Lower leg skin (tissue), 4 donors: ENCODE measurements at regions not wholly inside any gene's neighbourhood (a gene's known extent, or its start where the extent isn't known, plus 50 kb on each side); places are given as distances from the start of the nearest gene placed in this dataset.

ENCODE experiments used
- DNase-seq, 2 donors: peaks; one replicate each; pipeline ENCODE4 v3.0.0-alpha.2; 2019; ENCODE audit warnings: low spot score in 2 of 2
- H3K4me3 ChIP-seq: fragments of 200-600 bp; sonication (generic); 2 replicates; pipeline ENCODE4 v1.5.1; 2017; ENCODE audit warnings: mild to moderate bottlenecking, low read depth; ENCODE audit not compliant: poor library complexity, severe bottlenecking
- POLR2A ChIP-seq, 2 donors: fragments of 450-650 bp; IDR thresholded peaks; one replicate each; pipeline ENCODE4 v1.6.1; 2016 to 2017; ENCODE audit warnings: antibody characterized with exemption in 2 of 2, mild to moderate bottlenecking in 1 of 2, moderate library complexity in 1 of 2
- WGBS, 2 donors: methylation state at CpG; one replicate each; pipeline ENCODE4 v1.1.5; 2018; 5-methylcytosine and 5-hydroxymethylcytosine counted together
- intact Hi-C: fragments of 100-400 bp; cut with DNase I; formaldehyde crosslinking; loops from one replicate; pipeline ENCODE4 v1.15.0; 2023; ENCODE audit warnings: low total_unique reads
- TF ChIP-seq, protein P1 (sequence below), 3 donors: fragments of 450-650 bp; IDR thresholded peaks; one replicate each; pipeline ENCODE4 v1.5.1; 2016; ENCODE audit warnings: antibody characterized with exemption in 3 of 3, mild to moderate bottlenecking in 3 of 3, moderate library complexity in 2 of 3

DNA sequence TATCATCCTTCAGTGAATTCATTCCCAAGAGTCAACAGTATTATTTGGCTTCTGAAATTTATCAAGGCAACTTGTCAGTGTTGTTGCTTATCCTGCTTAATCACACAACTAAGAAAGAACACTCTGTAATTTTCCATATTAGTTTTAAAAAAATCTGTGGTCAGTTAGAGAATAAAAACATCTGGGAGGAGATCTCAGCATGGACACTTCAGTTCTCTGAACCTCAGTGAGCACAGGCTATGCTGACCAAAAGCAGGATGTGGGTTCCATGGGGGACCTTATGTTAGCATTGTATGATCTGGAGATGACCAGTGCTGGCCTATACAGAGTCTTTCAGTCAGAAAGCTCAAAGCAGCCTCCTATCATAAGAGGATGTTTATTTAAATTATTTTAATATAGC lies 79.1 kb upstream of the KLHL14 start:
- intact Hi-C loops: no loop called here
- no peak overlapping the region for H3K4me3 ChIP-seq
- DNase-seq: no peak
- TF ChIP-seq, protein P1, sequence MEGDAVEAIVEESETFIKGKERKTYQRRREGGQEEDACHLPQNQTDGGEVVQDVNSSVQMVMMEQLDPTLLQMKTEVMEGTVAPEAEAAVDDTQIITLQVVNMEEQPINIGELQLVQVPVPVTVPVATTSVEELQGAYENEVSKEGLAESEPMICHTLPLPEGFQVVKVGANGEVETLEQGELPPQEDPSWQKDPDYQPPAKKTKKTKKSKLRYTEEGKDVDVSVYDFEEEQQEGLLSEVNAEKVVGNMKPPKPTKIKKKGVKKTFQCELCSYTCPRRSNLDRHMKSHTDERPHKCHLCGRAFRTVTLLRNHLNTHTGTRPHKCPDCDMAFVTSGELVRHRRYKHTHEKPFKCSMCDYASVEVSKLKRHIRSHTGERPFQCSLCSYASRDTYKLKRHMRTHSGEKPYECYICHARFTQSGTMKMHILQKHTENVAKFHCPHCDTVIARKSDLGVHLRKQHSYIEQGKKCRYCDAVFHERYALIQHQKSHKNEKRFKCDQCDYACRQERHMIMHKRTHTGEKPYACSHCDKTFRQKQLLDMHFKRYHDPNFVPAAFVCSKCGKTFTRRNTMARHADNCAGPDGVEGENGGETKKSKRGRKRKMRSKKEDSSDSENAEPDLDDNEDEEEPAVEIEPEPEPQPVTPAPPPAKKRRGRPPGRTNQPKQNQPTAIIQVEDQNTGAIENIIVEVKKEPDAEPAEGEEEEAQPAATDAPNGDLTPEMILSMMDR (IDR thresholded peaks at IDR 0.05): no peak
- no peak for TF ChIP-seq POLR2A (IDR thresholded peaks at IDR 0.05)

DNA sequence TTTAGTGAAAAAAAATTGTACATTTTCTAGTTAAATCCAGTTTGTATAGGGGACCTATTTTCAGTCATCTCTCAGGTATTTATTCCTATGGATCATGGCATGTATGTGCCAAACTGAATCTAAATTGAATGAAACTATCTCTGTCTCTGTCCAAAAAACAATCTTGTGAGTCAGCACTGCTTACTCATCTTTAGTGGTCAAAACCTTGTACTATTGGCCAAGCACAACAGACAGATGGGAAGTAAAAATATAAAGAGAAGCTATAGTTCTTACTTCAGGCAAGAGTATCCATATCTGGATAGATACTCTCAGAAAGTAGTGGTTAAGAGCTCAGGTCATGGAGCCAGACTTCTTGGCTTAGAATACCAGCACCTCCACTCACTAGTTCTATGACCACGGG lies 76.0 kb upstream of the KLHL14 start:
- intact Hi-C loops: no loop called here
- TF ChIP-seq, protein P1 (IDR thresholded peaks at IDR 0.05): no peak
- no peak for TF ChIP-seq POLR2A (IDR thresholded peaks at IDR 0.05)
- WGBS, 2 donors: 81 to 86% methylated on average over 1 of the region's 1 CpG
- no peak overlapping the region for H3K4me3 ChIP-seq
- DNase-seq: no peak

DNA sequence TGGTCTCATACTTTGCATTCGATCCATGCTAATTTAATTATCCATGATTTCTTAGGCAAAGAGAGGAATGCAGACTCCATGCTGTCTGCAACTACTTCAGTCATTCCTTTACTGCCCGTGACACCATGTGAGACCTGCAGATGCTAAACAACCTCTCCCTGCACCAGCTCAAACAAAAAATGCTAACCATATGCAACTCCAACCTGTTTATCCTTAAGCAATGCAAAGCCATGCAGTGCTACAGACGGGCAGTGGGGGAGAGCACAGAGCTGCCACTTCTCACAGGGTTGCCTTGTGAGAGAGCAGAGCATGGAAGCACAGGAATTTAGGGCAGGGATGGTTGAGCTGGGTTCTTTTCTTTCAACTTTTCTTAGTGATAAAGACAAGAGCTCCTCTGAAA lies 74.9 kb upstream of the KLHL14 start:
- DNase-seq: no peak
- TF ChIP-seq POLR2A (IDR thresholded peaks at IDR 0.05): no peak
- TF ChIP-seq, protein P1 (IDR thresholded peaks at IDR 0.05): no peak
- intact Hi-C loops: no loop called here
- no peak overlapping the region for H3K4me3 ChIP-seq
- 23 to 26% methylated on average over 3 of the region's 3 CpGs for WGBS, 2 donors

DNA sequence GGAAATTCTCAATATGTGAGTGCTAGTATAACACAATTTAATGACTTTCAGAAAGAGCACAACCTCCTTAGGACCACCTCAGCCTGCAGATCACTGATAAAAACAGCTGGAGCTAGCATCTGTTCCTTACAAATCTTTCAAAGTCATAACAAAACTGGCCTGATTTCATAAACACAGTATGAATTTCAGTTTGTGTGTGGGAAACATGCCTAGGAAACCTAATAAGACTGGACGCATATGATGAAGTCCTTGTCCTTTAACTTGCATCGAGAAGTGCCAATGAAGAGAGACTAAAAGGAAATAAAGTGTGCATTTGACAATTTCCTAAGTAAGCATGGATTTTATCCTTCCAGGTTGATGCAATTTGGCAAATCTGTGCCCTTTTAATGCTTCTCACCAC lies 74.1 kb upstream of the KLHL14 start:
- intact Hi-C loops: no loop called here
- TF ChIP-seq POLR2A (IDR thresholded peaks at IDR 0.05): no peak
- TF ChIP-seq, protein P1 (IDR thresholded peaks at IDR 0.05): no peak
- H3K4me3 ChIP-seq: no peak overlapping the region
- WGBS, 2 donors: 49 to 64% methylated on average over 2 of the region's 2 CpGs
- DNase-seq: no peak

DNA sequence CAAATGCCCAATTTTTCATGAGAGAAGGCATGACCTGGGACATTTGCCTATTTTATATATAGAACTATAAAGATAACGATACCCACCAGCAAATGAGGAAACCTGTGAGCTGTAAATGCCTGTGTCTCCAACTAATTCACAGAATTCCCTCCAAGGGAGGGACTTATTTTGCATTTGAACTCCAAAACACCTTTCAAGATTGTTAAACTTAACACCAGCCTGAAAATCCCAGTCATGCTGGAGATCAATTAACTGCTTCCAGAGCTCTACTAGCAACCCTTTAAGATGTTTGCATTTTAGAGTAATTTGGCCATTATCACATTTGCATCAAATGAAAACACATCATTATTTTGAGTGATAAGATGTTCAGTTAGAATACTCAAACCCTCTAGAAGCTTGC lies 68.1 kb upstream of the KLHL14 start:
- no peak for DNase-seq
- 25 to 42% methylated on average over 1 of the region's 1 CpG for WGBS, 2 donors
- TF ChIP-seq POLR2A (IDR thresholded peaks at IDR 0.05): no peak
- TF ChIP-seq, protein P1 (IDR thresholded peaks at IDR 0.05): no peak
- no peak overlapping the region for H3K4me3 ChIP-seq
- intact Hi-C loops: no loop called here

DNA sequence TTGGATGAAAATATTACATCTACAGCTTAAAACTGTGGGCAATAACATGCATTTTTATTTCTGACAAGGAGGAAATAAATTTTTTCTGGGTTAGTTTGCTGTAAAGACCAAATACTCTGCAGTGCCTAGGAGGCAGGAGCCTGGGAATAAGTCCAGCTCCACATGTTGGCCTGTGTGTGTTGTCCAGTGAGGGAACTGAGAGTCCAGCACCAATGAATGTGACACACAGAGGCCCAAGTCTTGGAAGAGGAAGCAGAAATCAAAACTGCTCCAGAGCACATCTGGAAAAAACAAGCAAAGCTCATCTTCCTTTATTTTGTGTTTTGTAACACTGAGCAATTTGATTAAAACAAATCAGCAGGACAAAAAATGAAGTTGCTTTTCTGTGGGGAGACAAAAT lies 63.1 kb upstream of the KLHL14 start:
- DNase-seq: no peak
- intact Hi-C loops: no loop called here
- TF ChIP-seq, protein P1 (IDR thresholded peaks at IDR 0.05): no peak
- no peak for TF ChIP-seq POLR2A (IDR thresholded peaks at IDR 0.05)
- no peak overlapping the region for H3K4me3 ChIP-seq
